ENCODE measurements at regions not wholly inside any gene's neighbourhood (a gene's known extent, or its start where the extent isn't known, plus 50 kb on each side); places are given as distances from the start of the nearest gene placed in this dataset.

- no peak for DNase-seq
- Mint-ChIP-seq H3K36me3 (ENCODE audit: low read depth) (no peaks in the 10 kb centered on the region), H3K4me1 (ENCODE audit: low read depth) (no peaks in the 10 kb centered on the region), H3K4me3 (no peak overlapping the region), H3K27me3 (ENCODE audit: low read depth) (no peaks in the 10 kb centered on the region), H3K27ac (no peak overlapping the region), H3K9me3 (peaks cover 9% of the 10 kb centered on the region)
- CTCF ChIA-PET = no interaction called here
- intact Hi-C loops (cut with micrococcal nuclease) = no loop called here
Measured at GRCh38 chr3:163644172-163644571, 1434.1 kb downstream of the SI start.

GRCh38 chr3:163632722-163633121 is 1445.6 kb downstream of the SI start:
- Mint-ChIP-seq H3K27me3 (ENCODE audit: low read depth) (no peaks in the 10 kb centered on the region), H3K9me3 (peaks cover 4% of the 10 kb centered on the region), H3K27ac (no peak overlapping the region), H3K4me1 (ENCODE audit: low read depth) (no peaks in the 10 kb centered on the region), H3K4me3 (no peak overlapping the region), H3K36me3 (ENCODE audit: low read depth) (no peaks in the 10 kb centered on the region)
- CTCF ChIA-PET = no interaction called here
- no peak for DNase-seq
- intact Hi-C loops (cut with micrococcal nuclease) = no loop called here

- CTCF ChIA-PET = no interaction called here
- no peak for DNase-seq
- Mint-ChIP-seq H3K4me1 (ENCODE audit: low read depth) (no peaks in the 10 kb centered on the region), H3K27ac (no peak overlapping the region), H3K4me3 (no peak overlapping the region), H3K27me3 (ENCODE audit: low read depth) (no peaks in the 10 kb centered on the region), H3K9me3 (peaks cover 11% of the 10 kb centered on the region), H3K36me3 (ENCODE audit: low read depth) (no peaks in the 10 kb centered on the region)
- intact Hi-C loops (cut with micrococcal nuclease) = no loop called here
Measured at GRCh38 chr3:163626753-163627152, 1451.5 kb downstream of the SI start.

GRCh38 chr3:163622384-163622783 is 1455.9 kb downstream of the SI start:
- H3K4me1 Mint-ChIP-seq (ENCODE audit: low read depth) = no peaks in the 10 kb centered on the region
- intact Hi-C loops (cut with micrococcal nuclease) = no loop called here
- H3K9me3 Mint-ChIP-seq = peaks cover 9% of the 10 kb centered on the region
- no peak overlapping the region for H3K4me3 Mint-ChIP-seq
- no peaks in the 10 kb centered on the region for H3K27me3 Mint-ChIP-seq (ENCODE audit: low read depth)
- no peak for DNase-seq
- H3K27ac Mint-ChIP-seq = no peak overlapping the region
- H3K36me3 Mint-ChIP-seq (ENCODE audit: low read depth) = no peaks in the 10 kb centered on the region
- CTCF ChIA-PET = no interaction called here

GRCh38 chr3:163614886-163615285 is 1463.4 kb downstream of the SI start:
- Mint-ChIP-seq H3K4me1 (ENCODE audit: low read depth) (no peaks in the 10 kb centered on the region), H3K27ac (no peak overlapping the region), H3K27me3 (ENCODE audit: low read depth) (no peaks in the 10 kb centered on the region), H3K4me3 (no peak overlapping the region), H3K9me3 (peaks cover 2% of the 10 kb centered on the region), H3K36me3 (ENCODE audit: low read depth) (no peaks in the 10 kb centered on the region)
- CTCF ChIA-PET = no interaction called here
- intact Hi-C loops (cut with micrococcal nuclease) = no loop called here
- no peak for DNase-seq

GRCh38 chr3:163605915-163606314 is 1472.4 kb downstream of the SI start:
- no peaks in the 10 kb centered on the region for H3K36me3 Mint-ChIP-seq (ENCODE audit: low read depth)
- no peaks in the 10 kb centered on the region for H3K27me3 Mint-ChIP-seq (ENCODE audit: low read depth)
- intact Hi-C loops (cut with micrococcal nuclease) = no loop called here
- H3K27ac Mint-ChIP-seq = no peak overlapping the region
- DNase-seq = no peak
- H3K9me3 Mint-ChIP-seq = peaks cover 5% of the 10 kb centered on the region
- H3K4me1 Mint-ChIP-seq (ENCODE audit: low read depth) = no peaks in the 10 kb centered on the region
- CTCF ChIA-PET = no interaction called here
- H3K4me3 Mint-ChIP-seq = no peak overlapping the region

- DNase-seq = no peak
- intact Hi-C loops (cut with micrococcal nuclease) = no loop called here
- CTCF ChIA-PET = no interaction called here
- H3K27ac Mint-ChIP-seq = no peak overlapping the region
- no peaks in the 10 kb centered on the region for H3K36me3 Mint-ChIP-seq (ENCODE audit: low read depth)
- no peak overlapping the region for H3K4me3 Mint-ChIP-seq
- no peaks in the 10 kb centered on the region for H3K27me3 Mint-ChIP-seq (ENCODE audit: low read depth)
- H3K4me1 Mint-ChIP-seq (ENCODE audit: low read depth) = no peaks in the 10 kb centered on the region
- H3K9me3 Mint-ChIP-seq = peaks cover 6% of the 10 kb centered on the region
Measured at GRCh38 chr3:163601426-163601825, 1476.9 kb downstream of the SI start.

- H3K27ac Mint-ChIP-seq = no peak overlapping the region
- intact Hi-C loops (cut with micrococcal nuclease) = no loop called here
- H3K27me3 Mint-ChIP-seq (ENCODE audit: low read depth) = no peaks in the 10 kb centered on the region
- H3K36me3 Mint-ChIP-seq (ENCODE audit: low read depth) = no peaks in the 10 kb centered on the region
- no peaks in the 10 kb centered on the region for H3K4me1 Mint-ChIP-seq (ENCODE audit: low read depth)
- H3K4me3 Mint-ChIP-seq = no peak overlapping the region
- H3K9me3 Mint-ChIP-seq = peaks cover 8% of the 10 kb centered on the region
- CTCF ChIA-PET = no interaction called here
- DNase-seq = no peak
Measured at GRCh38 chr3:163587342-163587741, 1491.0 kb downstream of the SI start.

- no peak overlapping the region for H3K4me3 Mint-ChIP-seq
- intact Hi-C loops (cut with micrococcal nuclease) = no loop called here
- peaks cover 12% of the 10 kb centered on the region for H3K9me3 Mint-ChIP-seq
- no peak for DNase-seq
- CTCF ChIA-PET = no interaction called here
- H3K4me1 Mint-ChIP-seq (ENCODE audit: low read depth) = no peaks in the 10 kb centered on the region
- H3K36me3 Mint-ChIP-seq (ENCODE audit: low read depth) = no peaks in the 10 kb centered on the region
- no peak overlapping the region for H3K27ac Mint-ChIP-seq
- H3K27me3 Mint-ChIP-seq (ENCODE audit: low read depth) = no peaks in the 10 kb centered on the region
Measured at GRCh38 chr3:163582967-163583366, 1495.3 kb downstream of the SI start.

GRCh38 chr3:163577271-163577670 is 1501.0 kb downstream of the SI start:
- CTCF ChIA-PET = no interaction called here
- Mint-ChIP-seq H3K27me3 (ENCODE audit: low read depth) (no peaks in the 10 kb centered on the region), H3K36me3 (ENCODE audit: low read depth) (no peaks in the 10 kb centered on the region), H3K9me3 (peaks cover 6% of the 10 kb centered on the region), H3K4me1 (ENCODE audit: low read depth) (no peaks in the 10 kb centered on the region), H3K4me3 (no peak overlapping the region), H3K27ac (no peak overlapping the region)
- DNase-seq = no peak
- intact Hi-C loops (cut with micrococcal nuclease) = no loop called here

GRCh38 chr3:163576314-163576713 is 1502.0 kb downstream of the SI start:
- Mint-ChIP-seq H3K27me3 (ENCODE audit: low read depth) (no peaks in the 10 kb centered on the region), H3K4me1 (ENCODE audit: low read depth) (no peaks in the 10 kb centered on the region), H3K4me3 (no peak overlapping the region), H3K9me3 (peaks cover 10% of the 10 kb centered on the region), H3K36me3 (ENCODE audit: low read depth) (no peaks in the 10 kb centered on the region), H3K27ac (no peak overlapping the region)
- DNase-seq = no peak
- CTCF ChIA-PET = no interaction called here
- intact Hi-C loops (cut with micrococcal nuclease) = no loop called here

GRCh38 chr3:163573324-163573723 is 1505.0 kb downstream of the SI start:
- H3K4me1 Mint-ChIP-seq (ENCODE audit: low read depth) = no peaks in the 10 kb centered on the region
- no peaks in the 10 kb centered on the region for H3K36me3 Mint-ChIP-seq (ENCODE audit: low read depth)
- intact Hi-C loops (cut with micrococcal nuclease) = no loop called here
- DNase-seq = no peak
- peaks cover 13% of the 10 kb centered on the region for H3K9me3 Mint-ChIP-seq
- no peaks in the 10 kb centered on the region for H3K27me3 Mint-ChIP-seq (ENCODE audit: low read depth)
- CTCF ChIA-PET = no interaction called here
- no peak overlapping the region for H3K4me3 Mint-ChIP-seq
- no peak overlapping the region for H3K27ac Mint-ChIP-seq

- Mint-ChIP-seq H3K4me1 (ENCODE audit: low read depth) (no peaks in the 10 kb centered on the region), H3K27me3 (ENCODE audit: low read depth) (no peaks in the 10 kb centered on the region), H3K36me3 (ENCODE audit: low read depth) (no peaks in the 10 kb centered on the region), H3K27ac (no peak overlapping the region), H3K4me3 (no peak overlapping the region), H3K9me3 (peaks cover 13% of the 10 kb centered on the region)
- CTCF ChIA-PET = no interaction called here
- no peak for DNase-seq
- intact Hi-C loops (cut with micrococcal nuclease) = no loop called here
Measured at GRCh38 chr3:163572856-163573255, 1505.4 kb downstream of the SI start.

- CTCF ChIA-PET = no interaction called here
- H3K9me3 Mint-ChIP-seq = peaks cover 3% of the 10 kb centered on the region
Measured at GRCh38 chr3:163563485-163563884, 1514.8 kb downstream of the SI start.

More at GRCh38 chr3:163563485-163563884, 1514.8 kb downstream of the SI start:
- Mint-ChIP-seq H3K27ac (no peak overlapping the region), H3K27me3 (ENCODE audit: low read depth) (no peaks in the 10 kb centered on the region), H3K36me3 (ENCODE audit: low read depth) (no peaks in the 10 kb centered on the region), H3K4me1 (ENCODE audit: low read depth) (no peaks in the 10 kb centered on the region), H3K4me3 (no peak overlapping the region)
- intact Hi-C loops (cut with micrococcal nuclease) = no loop called here
- no peak for DNase-seq

All from activated naive CD4-positive, alpha-beta T cell treated with anti-CD3 and anti-CD28 coated beads for 36 hours (primary cell).